PC-3 (cell line): ENCODE measurements at regions not wholly inside any gene's neighbourhood (a gene's known extent, or its start where the extent isn't known, plus 50 kb on each side); places are given as distances from the start of the nearest gene placed in this dataset.

ENCODE experiments used
- ATAC-seq: fragments of 200-7000 bp; cut with Tn5 transposase; 2 replicates; pipeline ENCODE4 v1.9.1; 2020; ENCODE audit warnings: mild to moderate bottlenecking, moderate library complexity
- BruUV-seq: library from RNA; stranded (reverse); fragments of 400-500 nt; replicated peaks from 2 replicates; lab custom pipeline; 2021; lab: Mats Ljungman, UMichigan
- CTCF ChIA-PET: fragments of 300-600 bp; sonication (Branson Sonifier 250); formaldehyde crosslinking; loops from one replicate; lab custom pipeline; 2022; ENCODE audit warnings: antibody characterized with exemption; lab: Charles Lee
- POLR2A ChIA-PET: fragments of 300-600 bp; sonication (Branson Sonifier 250); formaldehyde crosslinking; loops from one replicate; lab custom pipeline; 2022; ENCODE audit warnings: antibody characterized with exemption; ENCODE audit not compliant: unreplicated experiment; lab: Charles Lee
- DNase-seq: peaks from one replicate; pipeline ENCODE4 v3.0.0-alpha.2; 2015
- H2AFZ ChIP-seq: fragments of 300-600 bp; sonication (generic); 2 replicates; pipeline ENCODE4 v1.6.0; 2016; ENCODE audit warnings: antibody characterized with exemption, low read length
- H3F3A ChIP-seq: fragments of 300-600 bp; sonication (generic); one replicate; pipeline ENCODE4 v1.6.0; 2017; ENCODE audit warnings: antibody characterized with exemption, low read length, control low read depth, mild to moderate bottlenecking; ENCODE audit not compliant: unreplicated experiment
- H3K27ac ChIP-seq: fragments of 300-600 bp; sonication (generic); 2 replicates; pipeline ENCODE4 v1.5.1; 2016; ENCODE audit warnings: mild to moderate bottlenecking, low read length
- H3K27me3 ChIP-seq: fragments of 300-600 bp; sonication (generic); 2 replicates; pipeline ENCODE4 v1.6.1; 2016; ENCODE audit warnings: low read length, mixed read lengths
- H3K36me3 ChIP-seq: fragments of 300-600 bp; sonication (generic); 2 replicates; pipeline ENCODE4 v1.6.1; 2016; ENCODE audit warnings: low read depth, mixed run types, low read length, mixed read lengths
- H3K4me1 ChIP-seq: fragments of 300-600 bp; sonication (generic); 2 replicates; pipeline ENCODE4 v1.5.1; 2016; ENCODE audit warnings: low read length; ENCODE audit not compliant: insufficient read depth
- H3K4me2 ChIP-seq: fragments of 300-600 bp; sonication (generic); 2 replicates; pipeline ENCODE4 v1.6.0; 2016; ENCODE audit warnings: low read length
- H3K4me3 ChIP-seq: fragments of 300-600 bp; sonication (generic); 2 replicates; pipeline ENCODE4 v1.5.1; 2016; ENCODE audit warnings: mild to moderate bottlenecking, low read length, mixed read lengths
- H3K79me2 ChIP-seq: fragments of 300-600 bp; sonication (generic); 2 replicates; pipeline ENCODE4 v1.6.1; 2017; ENCODE audit warnings: low read length, mixed read lengths
- H3K9ac ChIP-seq: fragments of 300-600 bp; sonication (generic); 2 replicates; pipeline ENCODE4 v1.6.0; 2016; ENCODE audit warnings: mild to moderate bottlenecking, low read length
- H3K9me2 ChIP-seq: fragments of 300-600 bp; sonication (generic); replicated peaks from 2 replicates; pipeline ENCODE4 v1.6.1; 2016; ENCODE audit warnings: mixed run types, low read length, mixed read lengths
- H3K9me3 ChIP-seq: fragments of 300-600 bp; sonication (generic); 2 replicates; pipeline ENCODE4 v1.6.1; 2016; ENCODE audit warnings: low read length, mixed read lengths
- H4K20me1 ChIP-seq: fragments of 300-600 bp; sonication (generic); 2 replicates; pipeline ENCODE4 v1.6.1; 2016; ENCODE audit warnings: low read length, mixed read lengths
- EZH2 ChIP-seq: fragments of 300-600 bp; sonication (generic); IDR thresholded peaks from one replicate; pipeline ENCODE4 v1.6.1; 2017; ENCODE audit warnings: antibody characterized with exemption, mild to moderate bottlenecking, low read length; ENCODE audit not compliant: unreplicated experiment
- EZH2phosphoT487 ChIP-seq: fragments of 300-600 bp; sonication (generic); IDR thresholded peaks from 2 replicates; pipeline ENCODE4 v1.6.1; 2018; ENCODE audit warnings: mild to moderate bottlenecking, antibody characterized with exemption, low read length, borderline replicate concordance
- intact Hi-C: fragments of 100-400 bp; cut with micrococcal nuclease; formaldehyde crosslinking; loops from 2 replicates; pipeline ENCODE4 v1.9.0; 2023
- TF ChIP-seq, protein P1 (sequence below): fragments of 300-600 bp; sonication (generic); conservative IDR thresholded peaks from 2 replicates; pipeline ENCODE4 v1.5.1; 2017; ENCODE audit warnings: antibody characterized with exemption, low read depth, mild to moderate bottlenecking, low read length

DNA sequence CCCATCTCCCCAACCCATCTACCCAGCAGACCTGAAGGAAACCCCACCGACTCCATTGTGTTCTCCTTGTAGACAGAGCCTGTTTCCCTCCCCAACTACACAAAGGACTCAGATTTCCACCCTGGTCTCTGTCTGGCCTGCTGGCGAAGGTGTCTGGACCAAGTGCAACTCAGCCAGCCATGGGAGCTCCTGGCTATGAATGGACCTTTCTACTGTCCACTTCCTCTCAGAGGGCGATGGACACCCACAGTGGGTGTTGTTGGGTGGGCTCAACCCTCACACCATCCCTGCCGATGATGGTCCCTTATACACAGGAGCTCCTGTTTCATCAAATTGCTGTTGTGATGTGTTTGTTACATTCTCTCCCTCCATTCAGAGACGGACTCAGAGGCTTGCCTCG, 112.5 kb upstream of the PHACTR3 start:
- H3F3A ChIP-seq, result no peaks in the 10 kb centered on the region
- H4K20me1 ChIP-seq, result no peaks in the 10 kb centered on the region
- no peaks in the 10 kb centered on the region for H3K9me2 ChIP-seq
- H3K36me3 ChIP-seq, result no peaks in the 10 kb centered on the region
- intact Hi-C loops, result no loop called here
- ATAC-seq, result no peak
- no peak overlapping the region for H3K4me2 ChIP-seq
- TF ChIP-seq, protein P1, sequence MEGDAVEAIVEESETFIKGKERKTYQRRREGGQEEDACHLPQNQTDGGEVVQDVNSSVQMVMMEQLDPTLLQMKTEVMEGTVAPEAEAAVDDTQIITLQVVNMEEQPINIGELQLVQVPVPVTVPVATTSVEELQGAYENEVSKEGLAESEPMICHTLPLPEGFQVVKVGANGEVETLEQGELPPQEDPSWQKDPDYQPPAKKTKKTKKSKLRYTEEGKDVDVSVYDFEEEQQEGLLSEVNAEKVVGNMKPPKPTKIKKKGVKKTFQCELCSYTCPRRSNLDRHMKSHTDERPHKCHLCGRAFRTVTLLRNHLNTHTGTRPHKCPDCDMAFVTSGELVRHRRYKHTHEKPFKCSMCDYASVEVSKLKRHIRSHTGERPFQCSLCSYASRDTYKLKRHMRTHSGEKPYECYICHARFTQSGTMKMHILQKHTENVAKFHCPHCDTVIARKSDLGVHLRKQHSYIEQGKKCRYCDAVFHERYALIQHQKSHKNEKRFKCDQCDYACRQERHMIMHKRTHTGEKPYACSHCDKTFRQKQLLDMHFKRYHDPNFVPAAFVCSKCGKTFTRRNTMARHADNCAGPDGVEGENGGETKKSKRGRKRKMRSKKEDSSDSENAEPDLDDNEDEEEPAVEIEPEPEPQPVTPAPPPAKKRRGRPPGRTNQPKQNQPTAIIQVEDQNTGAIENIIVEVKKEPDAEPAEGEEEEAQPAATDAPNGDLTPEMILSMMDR, result no peak
- no peak overlapping the region for H3K4me3 ChIP-seq
- BruUV-seq, result no TSS peak
- H3K9me3 ChIP-seq, result no peaks in the 10 kb centered on the region
- ChIA-PET CTCF (no interaction called here), POLR2A (no interaction called here)
- no peaks in the 10 kb centered on the region for H3K79me2 ChIP-seq
- no peaks in the 10 kb centered on the region for H3K4me1 ChIP-seq
- peaks cover 66% of the 10 kb centered on the region for H3K27me3 ChIP-seq
- H3K27ac ChIP-seq, result no peak overlapping the region
- H2AFZ ChIP-seq, result no peak overlapping the region
- H3K9ac ChIP-seq, result no peak overlapping the region
- DNase-seq, result no peak

DNA sequence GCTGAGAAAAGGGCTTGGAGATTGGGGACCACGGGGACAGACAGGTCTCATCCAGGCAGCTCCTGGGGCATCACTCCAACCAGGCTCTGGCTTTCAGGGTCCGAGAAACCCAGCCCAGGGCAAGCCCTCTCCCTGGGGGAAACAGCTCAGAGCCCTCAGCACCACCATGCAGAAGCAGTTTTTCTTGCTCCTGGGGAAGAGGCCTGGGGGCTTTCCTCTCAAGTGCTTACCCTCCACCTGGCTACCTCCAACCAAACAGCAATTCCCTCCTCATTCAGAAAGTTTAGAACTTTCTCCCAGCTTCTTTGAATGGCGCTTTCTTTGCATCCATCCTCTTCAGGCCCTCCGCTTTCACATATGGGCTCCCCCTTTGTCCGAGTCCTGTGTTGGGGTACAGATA, 110.4 kb upstream of the PHACTR3 start:
- Histone ChIP-seq H3K27ac (no peak overlapping the region), H3K4me1 (no peaks in the 10 kb centered on the region), H4K20me1 (no peaks in the 10 kb centered on the region), H3K4me2 (no peak overlapping the region), H2AFZ (no peak overlapping the region), H3K9me3 (no peaks in the 10 kb centered on the region), H3K27me3 (peaks cover 62% of the 10 kb centered on the region), H3K4me3 (no peak overlapping the region), H3K9ac (no peak overlapping the region), H3K36me3 (no peaks in the 10 kb centered on the region), H3F3A (no peaks in the 10 kb centered on the region), H3K9me2 (no peaks in the 10 kb centered on the region), H3K79me2 (no peaks in the 10 kb centered on the region)
- DNase-seq (no peak), ATAC-seq (no peak)
- no TSS peak for BruUV-seq
- POLR2A ChIA-PET, result no interaction called here
- CTCF ChIA-PET, result no interaction called here
- intact Hi-C loops, result no loop called here
- TF ChIP-seq, protein P1, result no peak
- TF ChIP-seq EZH2 (no peak), EZH2phosphoT487 (no peak)

DNA sequence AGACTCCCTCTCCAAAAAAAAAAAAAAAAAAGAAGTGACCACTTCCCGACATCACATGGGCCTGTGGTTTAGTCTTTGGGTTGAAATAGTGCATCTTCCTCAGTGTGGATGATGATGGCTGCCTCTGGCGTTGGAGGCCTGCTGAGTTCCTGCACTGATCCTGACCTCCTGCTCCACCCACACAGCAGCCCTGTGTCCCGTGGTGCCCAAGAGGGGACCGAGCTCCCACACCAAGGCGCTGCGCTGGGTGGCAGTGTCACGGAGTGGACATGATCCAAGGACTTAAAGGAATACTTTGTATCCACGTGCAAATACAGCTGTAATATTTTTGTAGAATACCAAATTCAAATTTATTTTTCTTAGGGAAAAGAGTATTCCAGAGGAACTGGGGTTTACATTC, 109.2 kb upstream of the PHACTR3 start:
- DNase-seq (no peak), ATAC-seq (no peak)
- Histone ChIP-seq H3F3A (no peaks in the 10 kb centered on the region), H4K20me1 (no peaks in the 10 kb centered on the region), H3K27ac (no peak overlapping the region), H3K9me3 (0 out of 2 replicates have a peak, but pooled peaks cover 5% of the 10 kb centered on the region), H3K4me1 (no peaks in the 10 kb centered on the region), H3K27me3 (peaks cover 58% of the 10 kb centered on the region), H2AFZ (no peak overlapping the region), H3K79me2 (no peaks in the 10 kb centered on the region), H3K4me2 (no peak overlapping the region), H3K9ac (no peak overlapping the region), H3K9me2 (no peaks in the 10 kb centered on the region), H3K36me3 (no peaks in the 10 kb centered on the region), H3K4me3 (no peak overlapping the region)
- intact Hi-C loops, result no loop called here
- ChIA-PET POLR2A (no interaction called here), CTCF (no interaction called here)
- no TSS peak for BruUV-seq
- TF ChIP-seq, protein P1, result no peak
- no peak for TF ChIP-seq EZH2
- no peak for TF ChIP-seq EZH2phosphoT487
